IPS DF 4.7 (cell line): ENCODE measurements at regions not wholly inside any gene's neighbourhood (a gene's known extent, or its start where the extent isn't known, plus 50 kb on each side); places are given as distances from the start of the nearest gene placed in this dataset.

Source experiments
- DNase-seq: peaks from one replicate; pipeline ENCODE4 v3.0.0-alpha.2; 2013; ENCODE audit warnings: low spot score; ENCODE audit errors: extremely low read depth

GRCh38 chr13:63625869-63626268, 2210.2 kb upstream of the PCDH20 start:
- DNase-seq, result no peak

- DNase-seq, result no peak
Measured at GRCh38 chr13:63614874-63615612, 2199.4 kb upstream of the PCDH20 start.

- DNase-seq, result no peak
Measured at GRCh38 chr13:63607153-63607552, 2191.5 kb upstream of the PCDH20 start.

GRCh38 chr13:63605962-63606361, 2190.3 kb upstream of the PCDH20 start:
- DNase-seq, result no peak

GRCh38 chr13:63605403-63605802, 2189.8 kb upstream of the PCDH20 start:
- no peak for DNase-seq

GRCh38 chr13:63595811-63596210, 2180.2 kb upstream of the PCDH20 start:
- no peak for DNase-seq

- DNase-seq, result no peak
Measured at GRCh38 chr13:63586467-63586866, 2170.8 kb upstream of the PCDH20 start.

- no peak for DNase-seq
Measured at GRCh38 chr13:63578796-63579195, 2163.1 kb upstream of the PCDH20 start.

- no peak for DNase-seq
Measured at GRCh38 chr13:63567031-63567430, 2151.4 kb upstream of the PCDH20 start.

GRCh38 chr13:63554157-63554556, 2138.5 kb upstream of the PCDH20 start:
- DNase-seq, result no peak

GRCh38 chr13:63551731-63552130, 2136.1 kb upstream of the PCDH20 start:
- DNase-seq, result no peak

- DNase-seq, result no peak
Measured at GRCh38 chr13:63546524-63546923, 2130.9 kb upstream of the PCDH20 start.

GRCh38 chr13:63542770-63543169, 2127.1 kb upstream of the PCDH20 start:
- no peak for DNase-seq

GRCh38 chr13:63541336-63541735, 2125.7 kb upstream of the PCDH20 start:
- DNase-seq, result no peak

- DNase-seq, result no peak
Measured at GRCh38 chr13:63540061-63540460, 2124.4 kb upstream of the PCDH20 start.

- no peak for DNase-seq
Measured at GRCh38 chr13:63517371-63517770, 2101.7 kb upstream of the PCDH20 start.

- no peak for DNase-seq
Measured at GRCh38 chr13:63516124-63516523, 2100.5 kb upstream of the PCDH20 start.

GRCh38 chr13:63514886-63515285, 2099.2 kb upstream of the PCDH20 start:
- DNase-seq, result no peak

- no peak for DNase-seq
Measured at GRCh38 chr13:63512095-63512494, 2096.4 kb upstream of the PCDH20 start.

GRCh38 chr13:63501702-63502101, 2086.1 kb upstream of the PCDH20 start:
- DNase-seq, result no peak

GRCh38 chr13:63497601-63498000, 2082.0 kb upstream of the PCDH20 start:
- no peak for DNase-seq

GRCh38 chr13:63492604-63493003, 2077.0 kb upstream of the PCDH20 start:
- DNase-seq, result no peak

GRCh38 chr13:63490149-63490548, 2074.5 kb upstream of the PCDH20 start:
- DNase-seq, result no peak

GRCh38 chr13:63481334-63481733, 2065.7 kb upstream of the PCDH20 start:
- no peak for DNase-seq
